Stimulated activated CD8-positive, alpha-beta memory T cell treated with anti-CD3 and anti-CD28 coated beads, Interleukin-2, amount 100 ng/mL, for 48 hours (primary cell): ENCODE measurements at regions not wholly inside any gene's neighbourhood (a gene's known extent, or its start where the extent isn't known, plus 50 kb on each side); places are given as distances from the start of the nearest gene placed in this dataset.
"Not testable (repeated sequence)": the region's sequence is repeated elsewhere in the genome, so short reads cannot be mapped to it uniquely, and the experiment has no call there.

Experiments used
- DNase-seq, 2 donors: peaks; one replicate each; pipeline ENCODE4 v3.0.0-alpha.2; 2020; ENCODE audit warnings: low read depth in 2 of 2

GRCh38 chr10:47626975-47627374 lies 103.5 kb upstream of the AGAP9 start:
- DNase-seq: not testable (repeated sequence)

DNA sequence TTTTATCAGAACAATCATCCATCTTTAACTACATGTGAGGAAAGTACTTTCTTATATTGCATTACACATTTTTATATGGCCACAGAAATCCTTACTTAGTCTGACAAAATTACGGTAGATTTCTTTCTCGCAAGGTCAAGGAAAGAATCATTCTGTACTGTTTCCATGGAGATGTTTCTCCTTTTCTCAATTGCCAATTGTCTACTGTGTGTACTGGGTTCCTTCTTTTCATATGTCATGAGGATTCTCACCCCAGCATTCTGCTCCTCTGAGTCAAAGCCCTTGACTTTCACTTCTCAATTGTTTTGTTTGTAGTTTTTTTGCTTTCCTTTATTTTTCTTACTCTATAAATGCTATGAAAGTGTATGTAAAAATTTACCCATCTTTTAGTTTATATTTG lies 99.3 kb upstream of the AGAP9 start:
- not testable (repeated sequence) for DNase-seq

DNA sequence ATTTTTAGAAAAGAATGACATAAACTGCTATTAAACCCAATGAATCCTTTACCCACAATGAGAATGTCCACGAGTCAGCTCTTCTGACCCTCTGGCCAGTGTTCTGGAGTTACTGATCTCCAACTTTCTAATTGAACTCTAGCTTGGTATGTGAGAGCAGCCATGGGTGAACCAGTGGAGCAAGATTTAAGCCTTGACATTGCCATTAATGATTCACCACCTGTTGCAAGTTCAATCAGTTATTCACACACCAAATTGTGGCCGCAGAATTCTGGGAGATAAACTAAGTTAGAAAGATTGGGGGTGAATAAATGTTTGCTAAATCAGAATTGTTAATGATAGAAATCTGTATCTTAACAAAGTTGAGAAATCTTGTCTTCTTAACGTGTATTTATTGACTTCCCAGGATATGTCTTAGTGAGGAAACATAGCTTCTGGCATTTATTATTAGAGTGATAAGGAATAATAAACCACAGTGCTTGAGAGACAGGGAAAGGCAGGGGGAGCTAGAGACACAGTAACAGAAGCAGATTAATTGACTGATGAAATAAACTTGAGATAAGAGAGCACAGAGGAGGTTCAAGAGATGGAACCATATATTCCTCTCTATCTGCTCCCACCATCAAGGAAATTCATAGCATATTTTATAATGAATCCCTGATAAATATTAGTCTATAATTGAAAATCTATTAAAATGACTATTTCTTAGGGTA lies 96.0 kb upstream of the AGAP9 start:
- DNase-seq: not testable (repeated sequence)

- DNase-seq: not testable (repeated sequence)
Measured at GRCh38 chr10:47609311-47609710, 85.9 kb upstream of the AGAP9 start.

DNA sequence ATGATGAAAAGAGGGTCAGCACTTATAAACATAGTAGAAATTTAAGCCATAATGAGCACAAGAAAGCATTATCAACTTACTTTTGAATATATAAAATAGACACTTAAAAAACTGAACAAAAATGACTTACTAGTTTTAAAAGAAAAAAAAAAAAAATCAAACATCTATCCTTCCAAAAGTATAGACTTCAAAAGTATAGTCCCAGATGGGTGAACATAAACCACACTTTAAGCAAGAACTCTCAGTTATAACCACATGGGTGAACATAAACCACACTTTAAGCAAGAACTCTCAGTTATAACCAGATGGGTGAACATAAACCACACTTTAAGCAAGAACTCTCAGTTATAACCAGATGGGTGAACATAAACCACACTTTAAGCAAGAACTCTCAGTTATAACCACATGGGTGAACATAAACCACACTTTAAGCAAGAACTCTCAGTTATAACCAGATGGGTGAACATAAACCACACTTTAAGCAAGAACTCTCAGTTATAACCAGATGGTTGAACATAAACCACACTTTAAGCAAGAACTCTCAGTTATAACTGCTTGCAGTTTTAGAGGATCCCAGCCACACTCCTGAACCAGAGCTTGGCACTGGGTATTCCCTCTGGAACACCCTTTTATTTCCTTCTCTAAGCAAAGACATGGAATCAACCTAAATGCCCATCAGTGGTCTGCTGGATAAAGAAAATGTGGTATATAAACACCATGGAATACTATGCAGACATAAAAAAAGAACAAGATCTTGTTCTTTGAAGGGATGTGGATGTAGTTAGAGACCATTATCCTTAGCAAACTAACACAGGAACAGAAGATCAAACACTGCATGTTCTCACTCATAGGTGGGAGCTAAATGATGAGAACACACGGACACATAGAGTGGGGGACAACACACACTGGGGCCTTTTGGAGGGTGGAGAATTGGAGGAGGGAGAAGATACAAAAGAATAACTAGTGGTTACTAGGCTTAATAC lies 82.6 kb upstream of the AGAP9 start:
- not testable (repeated sequence) for DNase-seq

- DNase-seq: not testable (repeated sequence)
Measured at GRCh38 chr10:47600604-47601003, 77.2 kb upstream of the AGAP9 start.

GRCh38 chr10:47600127-47600526 lies 76.7 kb upstream of the AGAP9 start:
- DNase-seq: not testable (repeated sequence)

DNA sequence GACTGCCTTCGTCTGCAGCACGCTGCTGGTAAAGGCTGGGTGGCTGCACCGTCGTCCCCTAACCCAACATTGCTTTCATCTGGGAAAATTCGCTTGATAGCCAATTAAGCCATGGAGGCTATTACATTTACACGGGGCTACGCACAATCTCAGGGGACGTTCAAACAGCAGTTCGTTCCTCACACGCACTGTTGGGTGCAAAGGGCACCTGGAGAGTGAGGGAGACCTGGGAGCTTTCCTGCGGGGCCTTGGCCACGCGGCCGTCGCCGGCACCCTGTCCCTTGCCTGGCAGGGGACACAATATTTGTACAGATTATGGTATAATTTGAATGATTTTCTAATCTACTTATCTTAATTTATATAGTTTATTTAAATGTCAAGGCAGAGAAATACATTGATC lies 76.2 kb upstream of the AGAP9 start:
- not testable (repeated sequence) for DNase-seq

GRCh38 chr10:47593805-47594204 lies 70.4 kb upstream of the AGAP9 start:
- DNase-seq: not testable (repeated sequence)

DNA sequence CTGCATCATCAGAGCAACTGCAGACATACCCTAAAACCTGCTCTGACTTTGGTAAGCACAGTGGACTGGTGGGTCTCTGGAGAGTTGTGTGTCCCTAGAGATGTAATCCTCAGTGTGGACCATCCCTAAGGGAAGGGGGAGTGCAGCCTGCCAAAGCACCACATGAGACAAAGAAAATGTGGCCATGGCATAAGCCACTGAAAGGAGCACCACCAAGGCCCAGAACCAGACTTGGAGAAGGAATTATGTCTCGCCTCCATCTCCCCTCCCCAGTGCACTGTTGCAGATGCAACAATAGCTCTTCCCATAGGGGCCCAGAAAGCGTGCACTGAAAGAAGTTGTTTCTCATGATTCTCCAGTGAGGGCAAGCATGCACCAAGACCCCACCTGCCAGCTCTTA lies 69.7 kb upstream of the AGAP9 start:
- not testable (repeated sequence) for DNase-seq

DNA sequence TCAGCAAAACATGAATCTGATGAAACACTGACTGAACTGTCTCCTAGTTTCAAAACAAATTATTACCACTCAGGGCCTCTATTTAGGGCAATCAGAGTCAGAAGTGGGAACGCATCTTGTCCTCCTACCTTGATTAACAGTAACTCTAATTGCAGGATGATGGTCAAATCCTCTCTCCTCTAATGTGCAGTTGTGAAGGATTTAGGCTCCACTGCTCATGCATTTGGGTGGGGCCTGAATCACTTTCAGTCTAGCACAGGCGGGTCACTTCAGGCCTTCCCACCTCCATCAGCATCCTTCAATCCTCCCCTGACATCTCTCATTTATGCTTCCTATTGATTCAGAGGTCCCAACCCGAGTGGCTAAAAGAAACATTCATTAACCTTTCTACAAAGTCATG lies 67.5 kb upstream of the AGAP9 start:
- not testable (repeated sequence) for DNase-seq

DNA sequence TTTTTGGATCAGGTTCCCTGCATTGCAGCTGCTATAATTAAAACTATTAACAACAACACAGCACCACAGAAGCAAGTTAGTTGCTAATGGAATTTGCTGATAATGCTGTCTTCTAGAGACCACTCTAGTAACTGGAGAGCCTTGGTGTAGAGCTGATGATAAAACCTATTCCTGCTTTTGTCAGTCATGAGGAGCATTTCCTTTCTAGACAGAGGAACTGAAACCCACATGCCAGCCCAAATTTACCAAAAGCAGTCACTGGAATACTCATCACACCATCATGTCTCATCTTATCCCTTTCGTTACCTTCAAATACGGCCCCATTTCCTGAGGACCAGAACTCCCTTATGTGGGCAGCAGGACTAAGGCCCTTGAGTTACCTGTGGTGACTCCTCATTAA lies 67.1 kb upstream of the AGAP9 start:
- DNase-seq: not testable (repeated sequence)

GRCh38 chr10:47582051-47582450 lies 58.6 kb upstream of the AGAP9 start:
- DNase-seq: not testable (repeated sequence)

- not testable (repeated sequence) for DNase-seq
Measured at GRCh38 chr10:47580063-47580462, 56.6 kb upstream of the AGAP9 start.

DNA sequence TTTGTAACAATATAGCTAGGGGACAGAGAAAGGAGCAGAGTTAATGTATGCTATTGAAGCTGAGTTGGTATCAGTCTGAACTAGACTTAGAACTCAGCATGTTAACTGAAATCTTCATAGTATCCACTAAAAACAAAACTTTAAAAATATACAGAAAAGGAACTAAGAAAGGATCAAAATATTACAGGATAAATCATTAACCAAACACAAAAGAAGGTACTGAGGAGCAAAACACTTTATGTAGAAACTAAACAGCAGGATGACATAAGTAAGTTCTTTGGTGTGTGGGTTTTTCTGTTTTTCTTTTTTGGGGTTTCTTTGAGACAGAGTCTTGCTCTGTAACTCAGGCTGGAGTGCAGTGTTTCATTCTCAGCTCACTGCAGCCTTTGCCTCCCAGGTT lies 55.1 kb upstream of the AGAP9 start:
- not testable (repeated sequence) for DNase-seq
